ENCODE measurements at regions not wholly inside any gene's neighbourhood (a gene's known extent, or its start where the extent isn't known, plus 50 kb on each side); places are given as distances from the start of the nearest gene placed in this dataset.

DNA sequence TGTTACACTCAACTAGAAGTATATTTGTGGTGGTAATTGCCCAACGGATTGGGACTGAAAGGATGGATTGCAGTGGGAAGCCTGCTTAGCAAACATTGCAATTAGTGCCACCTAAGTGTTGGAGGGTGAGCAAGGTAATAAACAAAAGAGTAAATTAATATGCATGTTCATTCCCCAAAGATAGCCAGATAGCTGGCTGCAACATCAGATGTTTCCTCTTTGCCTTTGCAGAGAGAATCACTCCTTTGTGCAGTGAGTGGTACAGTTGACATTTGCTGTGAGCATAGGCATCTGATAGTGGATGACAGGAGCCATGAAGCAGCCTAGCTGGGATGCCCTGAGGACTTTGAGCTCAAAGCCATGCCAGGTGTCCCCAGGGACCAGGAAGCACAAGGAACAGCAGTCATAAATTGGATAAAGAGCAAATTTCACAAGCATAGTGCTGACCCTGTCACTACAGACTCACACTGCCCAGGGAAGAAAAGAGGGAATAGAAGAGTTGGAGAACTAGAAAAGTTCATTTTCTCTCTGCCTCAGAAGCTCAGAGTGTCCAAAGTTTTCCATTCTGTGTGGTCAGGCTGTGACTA lies 336.1 kb upstream of the SLC30A5 start:
- H3K27ac ChIP-seq (ENCODE audit: low read depth) = no peak overlapping the region
- H3K4me3 ChIP-seq (ENCODE audit: low read depth, low read length) = no peak overlapping the region
- H3K36me3 ChIP-seq (ENCODE audit: insufficient read depth) = no peaks in the 10 kb centered on the region
- no peaks in the 10 kb centered on the region for H3K4me1 ChIP-seq (ENCODE audit: insufficient read depth)
- WGBS = 84% methylated on average over 1 of the region's 1 CpG
- DNase-seq (ENCODE audit: extremely low spot score) = no peak

DNA sequence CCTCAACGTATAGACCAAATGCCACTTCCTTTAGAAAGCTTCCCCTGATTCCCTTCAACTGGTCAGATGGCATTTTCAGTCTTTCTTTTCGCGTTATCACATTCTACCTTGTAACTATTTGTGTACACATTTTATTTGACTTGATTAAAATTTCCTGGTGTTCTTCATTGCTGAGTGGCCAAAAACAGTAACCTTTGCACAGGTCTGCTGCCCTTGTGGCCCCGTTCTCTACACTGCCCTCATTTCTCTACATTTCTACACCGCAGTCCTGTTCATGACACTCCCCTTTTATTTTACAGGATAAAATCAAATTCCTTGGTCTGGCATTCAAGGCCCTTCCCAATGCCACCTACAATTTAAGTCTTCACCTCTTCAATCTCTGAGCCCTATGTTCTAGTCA lies 334.2 kb upstream of the SLC30A5 start:
- Histone ChIP-seq H3K36me3 (ENCODE audit: insufficient read depth) (no peaks in the 10 kb centered on the region), H3K27ac (ENCODE audit: low read depth) (no peak overlapping the region), H3K4me3 (ENCODE audit: low read depth, low read length) (no peak overlapping the region), H3K4me1 (ENCODE audit: insufficient read depth) (no peaks in the 10 kb centered on the region)
- DNase-seq (ENCODE audit: extremely low spot score) = no peak
- WGBS = 88% methylated on average over 5 of the region's 5 CpGs

DNA sequence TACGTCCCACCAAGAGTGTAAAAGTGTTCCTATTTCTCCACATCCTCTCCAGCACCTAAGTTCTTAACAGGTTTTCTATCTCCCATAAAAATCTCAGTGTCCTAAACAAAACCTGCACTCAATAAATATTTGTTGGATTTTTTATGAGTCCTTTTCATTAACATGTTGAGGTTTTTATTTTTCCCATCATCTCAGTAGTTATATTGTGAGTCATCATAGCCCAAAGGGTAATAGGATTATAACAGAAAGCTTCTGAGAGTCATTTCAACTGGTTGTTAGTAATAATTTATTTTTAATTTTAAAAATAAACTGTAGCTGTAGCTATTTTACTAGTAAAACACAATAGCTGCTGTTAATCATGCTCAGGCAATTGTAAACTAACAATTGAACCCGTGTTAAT lies 331.6 kb upstream of the SLC30A5 start:
- Histone ChIP-seq H3K4me3 (ENCODE audit: low read depth, low read length) (no peak overlapping the region), H3K36me3 (ENCODE audit: insufficient read depth) (no peaks in the 10 kb centered on the region), H3K27ac (ENCODE audit: low read depth) (no peak overlapping the region), H3K4me1 (ENCODE audit: insufficient read depth) (peaks cover 1% of the 10 kb centered on the region)
- DNase-seq (ENCODE audit: extremely low spot score) = no peak
- WGBS = 89% methylated on average over 2 of the region's 2 CpGs

DNA sequence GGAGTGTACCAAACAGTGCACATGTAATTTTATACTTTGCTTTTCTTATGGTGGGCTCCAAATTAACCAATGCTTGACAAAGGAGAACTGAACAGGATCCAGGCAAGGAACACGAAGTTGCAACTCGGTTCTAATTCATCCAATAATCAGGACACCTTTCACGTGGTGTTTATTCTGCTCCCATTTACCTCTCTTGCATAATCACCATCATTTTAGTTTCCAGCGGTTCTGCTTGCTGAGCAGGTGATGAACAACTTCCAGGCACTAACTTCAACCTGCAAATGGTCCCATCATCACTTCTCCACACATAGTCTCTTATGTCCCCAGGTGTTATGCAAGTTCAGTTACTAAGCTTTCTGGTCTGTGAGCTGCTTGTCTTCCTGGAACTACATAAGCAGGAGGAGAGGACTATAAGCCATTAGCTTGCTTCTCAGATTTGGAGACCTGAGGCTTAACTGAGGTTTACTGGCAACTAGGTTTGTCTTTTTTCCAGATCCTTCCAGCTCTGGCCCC lies 326.8 kb upstream of the SLC30A5 start:
- Histone ChIP-seq H3K4me1 (ENCODE audit: insufficient read depth) (peaks cover 1% of the 10 kb centered on the region), H3K36me3 (ENCODE audit: insufficient read depth) (no peaks in the 10 kb centered on the region), H3K4me3 (ENCODE audit: low read depth, low read length) (no peak overlapping the region), H3K27ac (ENCODE audit: low read depth) (no peak overlapping the region)
- DNase-seq (ENCODE audit: extremely low spot score) = no peak
- 91% methylated on average over 4 of the region's 4 CpGs for WGBS

DNA sequence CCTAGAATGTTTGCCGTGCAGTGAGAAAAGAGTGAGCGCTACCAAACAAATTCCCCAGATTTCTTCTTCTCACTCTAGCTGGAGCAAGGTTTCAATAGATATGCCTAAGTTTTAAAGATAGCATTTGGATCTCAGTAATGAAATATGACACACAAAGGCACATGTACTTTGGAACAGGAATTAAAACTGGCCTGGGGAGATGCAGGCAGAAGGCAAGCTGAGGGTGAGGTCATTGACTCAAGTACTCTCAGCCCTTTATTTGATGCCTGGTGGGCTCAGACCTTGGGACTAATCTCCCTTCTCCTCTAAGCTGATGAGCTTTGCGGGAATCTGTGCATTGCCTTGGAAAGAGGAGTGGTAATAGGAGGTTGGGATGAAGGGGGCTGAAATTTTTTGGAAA lies 323.3 kb upstream of the SLC30A5 start:
- Histone ChIP-seq H3K4me3 (ENCODE audit: low read depth, low read length) (no peak overlapping the region), H3K36me3 (ENCODE audit: insufficient read depth) (no peaks in the 10 kb centered on the region), H3K27ac (ENCODE audit: low read depth) (no peak overlapping the region), H3K4me1 (ENCODE audit: insufficient read depth) (peaks cover 1% of the 10 kb centered on the region)
- no peak for DNase-seq (ENCODE audit: extremely low spot score)
- WGBS = 80% methylated on average over 3 of the region's 3 CpGs

DNA sequence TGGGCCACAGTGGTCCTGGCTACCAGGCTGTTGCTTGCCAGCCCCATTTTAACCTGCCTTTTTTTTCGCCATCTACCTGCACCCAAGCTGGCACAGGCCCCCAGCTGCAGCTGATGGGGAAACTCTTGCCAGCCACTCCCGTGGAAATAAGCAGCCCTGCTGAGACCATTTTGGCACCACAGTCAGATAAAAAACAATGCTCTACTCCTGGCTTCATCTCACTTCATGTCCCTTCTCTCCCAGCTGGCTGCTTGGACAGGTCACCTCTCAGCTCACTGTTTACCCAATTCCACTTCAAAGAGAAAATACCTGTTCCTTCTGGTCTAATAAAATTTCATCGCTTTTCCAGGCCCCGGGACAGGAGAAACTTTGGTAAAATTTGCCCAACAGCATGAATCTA lies 322.6 kb upstream of the SLC30A5 start:
- H3K27ac ChIP-seq (ENCODE audit: low read depth) = no peak overlapping the region
- no peaks in the 10 kb centered on the region for H3K36me3 ChIP-seq (ENCODE audit: insufficient read depth)
- DNase-seq (ENCODE audit: extremely low spot score) = no peak
- WGBS = 76% methylated on average over 4 of the region's 4 CpGs
- H3K4me1 ChIP-seq (ENCODE audit: insufficient read depth) = no peaks in the 10 kb centered on the region
- no peak overlapping the region for H3K4me3 ChIP-seq (ENCODE audit: low read depth, low read length)

DNA sequence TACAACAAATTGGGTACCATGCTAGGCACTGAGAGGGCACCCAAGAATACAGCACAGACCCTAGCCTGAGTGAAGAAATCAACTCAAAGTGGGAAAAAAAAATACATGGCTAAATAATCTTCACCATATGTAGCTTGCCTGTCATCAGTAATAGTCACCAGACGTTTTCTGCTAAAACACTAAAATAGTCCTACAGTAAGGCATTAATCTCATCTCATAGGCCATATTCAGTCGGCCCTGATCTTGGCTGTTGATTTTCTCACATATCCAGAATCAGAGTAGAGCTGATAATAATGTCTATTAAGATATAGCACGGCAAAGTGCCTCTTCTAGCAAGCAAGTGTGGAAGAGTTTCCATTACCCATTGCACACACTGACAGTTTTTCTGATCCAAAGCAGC lies 322.1 kb upstream of the SLC30A5 start:
- no peak for DNase-seq (ENCODE audit: extremely low spot score)
- 41% methylated on average over 3 of the region's 3 CpGs for WGBS

DNA sequence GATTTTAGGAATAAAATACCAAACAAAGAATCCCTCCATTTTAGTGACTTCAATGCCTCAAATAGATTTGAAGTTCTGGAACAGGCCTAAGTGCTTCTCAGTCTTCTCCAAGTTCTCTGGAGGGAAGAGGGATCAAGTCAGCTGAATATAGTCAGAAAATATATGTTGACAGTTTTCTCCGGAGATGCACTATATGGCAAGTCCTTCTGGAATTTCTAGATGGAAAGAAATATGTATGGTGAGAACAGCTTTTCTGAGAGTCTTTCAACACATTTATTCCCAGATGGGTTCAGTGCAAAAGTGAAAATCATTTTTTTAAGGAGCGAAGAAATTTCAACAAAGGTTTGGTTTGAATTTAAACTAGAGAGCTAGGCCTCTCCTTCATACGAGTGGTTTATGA lies 317.4 kb upstream of the SLC30A5 start:
- no peaks in the 10 kb centered on the region for H3K4me1 ChIP-seq (ENCODE audit: insufficient read depth)
- no peak for DNase-seq (ENCODE audit: extremely low spot score)
- WGBS = 80% methylated on average over 3 of the region's 3 CpGs
- H3K27ac ChIP-seq (ENCODE audit: low read depth) = no peak overlapping the region
- H3K36me3 ChIP-seq (ENCODE audit: insufficient read depth) = no peaks in the 10 kb centered on the region
- H3K4me3 ChIP-seq (ENCODE audit: low read depth, low read length) = no peak overlapping the region

More for the DNA sequence above, 322.1 kb upstream of the SLC30A5 start:
- Histone ChIP-seq H3K4me3 (ENCODE audit: low read depth, low read length) (no peak overlapping the region), H3K36me3 (ENCODE audit: insufficient read depth) (no peaks in the 10 kb centered on the region), H3K27ac (ENCODE audit: low read depth) (no peak overlapping the region), H3K4me1 (ENCODE audit: insufficient read depth) (no peaks in the 10 kb centered on the region)

DNA sequence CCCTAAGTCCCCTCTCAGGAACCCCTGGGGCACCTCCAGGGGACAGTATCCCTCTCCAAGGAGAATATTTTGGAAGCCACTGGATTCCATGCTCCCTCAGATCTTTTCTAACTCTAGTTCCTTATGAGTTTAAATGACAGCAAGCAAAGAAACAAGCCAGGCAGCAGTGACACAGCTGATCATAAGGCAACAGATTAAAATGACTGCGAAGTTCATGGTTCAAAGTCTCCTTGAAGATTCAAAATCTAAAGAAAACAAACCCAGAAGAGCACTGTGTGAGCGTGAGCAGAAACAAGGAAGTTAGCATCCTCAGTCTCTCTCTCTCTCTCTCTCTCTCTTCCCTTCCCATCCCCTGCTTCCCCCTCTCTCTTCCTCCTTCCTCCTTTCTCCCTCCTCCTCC lies 316.7 kb upstream of the SLC30A5 start:
- no peak overlapping the region for H3K4me3 ChIP-seq (ENCODE audit: low read depth, low read length)
- WGBS = 87% methylated on average over 2 of the region's 2 CpGs
- H3K4me1 ChIP-seq (ENCODE audit: insufficient read depth) = no peaks in the 10 kb centered on the region
- DNase-seq (ENCODE audit: extremely low spot score) = no peak
- no peaks in the 10 kb centered on the region for H3K36me3 ChIP-seq (ENCODE audit: insufficient read depth)
- H3K27ac ChIP-seq (ENCODE audit: low read depth) = no peak overlapping the region

DNA sequence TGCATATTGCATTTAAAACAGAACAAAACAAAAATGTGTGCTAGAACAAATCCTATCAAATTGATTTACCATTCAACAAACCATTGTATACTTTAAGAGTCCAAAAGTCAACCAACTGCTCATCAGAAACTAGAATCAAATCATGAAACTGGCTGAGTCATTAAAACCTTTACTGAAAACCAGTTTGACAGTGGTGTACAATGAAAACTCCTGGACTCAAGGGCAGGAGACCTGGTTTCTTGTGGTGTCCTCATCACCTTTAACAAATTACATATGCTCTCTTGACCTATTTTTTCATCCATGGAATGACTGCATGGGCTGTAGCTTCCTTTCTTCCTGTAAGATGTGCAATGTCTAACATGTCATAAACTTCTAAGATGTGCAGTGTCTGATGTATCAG lies 315.3 kb upstream of the SLC30A5 start:
- Histone ChIP-seq H3K27ac (ENCODE audit: low read depth) (no peak overlapping the region), H3K4me1 (ENCODE audit: insufficient read depth) (no peaks in the 10 kb centered on the region), H3K4me3 (ENCODE audit: low read depth, low read length) (no peak overlapping the region), H3K36me3 (ENCODE audit: insufficient read depth) (no peaks in the 10 kb centered on the region)
- no peak for DNase-seq (ENCODE audit: extremely low spot score)

DNA sequence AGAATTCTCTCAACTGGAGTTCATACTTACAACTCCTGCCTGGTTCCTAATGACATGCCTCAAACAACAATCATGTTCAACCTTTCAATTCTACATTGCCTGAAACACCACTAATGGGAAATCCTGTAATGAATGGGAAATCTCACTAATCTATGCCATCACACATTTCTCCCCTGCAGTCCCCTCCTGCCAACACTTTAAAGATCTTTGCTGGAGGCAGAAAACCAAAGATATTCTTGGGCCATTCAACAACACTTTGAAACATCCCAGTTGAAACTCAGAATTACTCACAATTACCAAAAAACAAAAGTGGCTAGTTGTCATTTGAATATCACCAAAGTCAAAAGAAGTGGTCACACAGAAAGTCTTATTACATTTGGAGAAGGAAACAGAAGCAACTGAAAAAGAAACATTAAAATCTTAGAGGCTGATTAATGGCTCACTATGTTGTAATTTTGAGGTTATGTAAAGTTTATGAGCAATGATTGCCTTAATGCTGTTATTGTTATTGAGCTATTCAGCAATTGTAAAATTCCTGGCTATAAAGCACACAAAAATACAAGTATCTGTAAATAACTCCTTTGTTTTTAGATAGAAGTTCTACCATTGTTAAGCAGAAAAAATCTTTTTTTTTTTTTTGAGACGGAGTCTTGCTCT lies 313.4 kb upstream of the SLC30A5 start:
- Histone ChIP-seq H3K36me3 (ENCODE audit: insufficient read depth) (no peaks in the 10 kb centered on the region), H3K27ac (ENCODE audit: low read depth) (no peak overlapping the region), H3K4me3 (ENCODE audit: low read depth, low read length) (no peak overlapping the region), H3K4me1 (ENCODE audit: insufficient read depth) (no peaks in the 10 kb centered on the region)
- WGBS = 87% methylated on average over 1 of the region's 1 CpG
- no peak for DNase-seq (ENCODE audit: extremely low spot score)

DNA sequence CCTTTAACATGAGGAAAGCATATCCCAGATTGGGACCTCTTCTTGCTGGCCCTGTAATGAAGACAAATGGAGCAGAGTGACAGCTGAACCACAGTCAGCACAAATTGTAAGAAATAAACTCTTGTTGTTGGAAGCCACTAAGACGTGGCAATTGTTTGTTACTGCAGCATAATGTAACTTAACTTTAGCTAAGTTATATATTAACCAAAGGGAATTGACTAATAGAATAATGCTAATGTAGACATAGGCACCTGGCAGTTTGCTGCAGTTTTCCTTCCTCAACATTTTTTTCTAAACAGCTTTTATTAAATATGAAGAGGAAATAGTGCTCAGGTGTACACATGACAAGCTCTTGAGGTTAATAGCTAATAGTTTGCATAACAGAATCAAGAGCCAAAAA lies 300.7 kb upstream of the SLC30A5 start:
- no peak for DNase-seq (ENCODE audit: extremely low spot score)
- no peaks in the 10 kb centered on the region for H3K4me1 ChIP-seq (ENCODE audit: insufficient read depth)
- no peak overlapping the region for H3K27ac ChIP-seq (ENCODE audit: low read depth)
- 88% methylated on average over 1 of the region's 1 CpG for WGBS
- no peak overlapping the region for H3K4me3 ChIP-seq (ENCODE audit: low read depth, low read length)
- no peaks in the 10 kb centered on the region for H3K36me3 ChIP-seq (ENCODE audit: insufficient read depth)

DNA sequence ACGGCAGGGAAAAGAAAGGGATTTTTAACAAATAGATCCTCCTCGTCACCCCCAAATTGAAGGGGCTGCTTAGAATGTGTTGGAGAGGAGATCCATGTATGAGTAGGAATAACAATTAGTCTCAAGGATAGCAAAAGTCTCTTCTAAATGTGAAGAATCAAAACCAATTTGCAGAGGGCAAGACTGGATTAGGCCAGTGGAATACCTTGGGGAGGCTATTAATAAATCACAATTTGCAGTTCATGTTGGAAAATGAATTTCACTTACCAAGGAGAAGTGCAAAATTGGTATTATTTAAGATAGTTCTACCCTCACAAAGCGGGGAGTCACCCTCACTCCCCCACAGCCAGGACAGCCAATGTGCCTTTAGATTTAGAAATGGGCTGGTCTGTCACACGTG lies 299.8 kb upstream of the SLC30A5 start:
- Histone ChIP-seq H3K27ac (ENCODE audit: low read depth) (no peak overlapping the region), H3K36me3 (ENCODE audit: insufficient read depth) (no peaks in the 10 kb centered on the region)
- no peak for DNase-seq (ENCODE audit: extremely low spot score)

DNA sequence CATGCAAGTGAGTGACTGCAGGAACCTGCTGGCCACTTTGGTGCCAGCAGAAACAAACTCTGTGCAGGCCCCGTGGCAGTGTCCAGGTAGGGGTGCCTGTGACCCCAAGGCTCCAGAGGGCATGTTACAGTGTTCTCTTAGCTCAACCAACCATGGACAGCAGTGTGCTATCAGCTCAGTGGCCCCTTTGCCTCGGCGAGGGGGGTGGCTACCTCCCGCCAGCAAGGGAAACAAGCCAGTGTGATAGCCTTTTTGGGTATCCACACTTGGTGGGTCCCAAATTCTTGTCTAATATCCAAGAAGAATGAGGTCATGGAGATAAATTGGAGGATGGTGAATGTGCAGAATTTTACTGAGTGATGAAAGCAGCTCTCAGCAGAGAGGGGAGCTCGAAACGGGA lies 298.6 kb upstream of the SLC30A5 start:
- no peaks in the 10 kb centered on the region for H3K4me1 ChIP-seq (ENCODE audit: insufficient read depth)
- H3K4me3 ChIP-seq (ENCODE audit: low read depth, low read length) = no peak overlapping the region
- no peaks in the 10 kb centered on the region for H3K36me3 ChIP-seq (ENCODE audit: insufficient read depth)
- WGBS = 61% methylated on average over 6 of the region's 6 CpGs
- no peak for DNase-seq (ENCODE audit: extremely low spot score)
- no peak overlapping the region for H3K27ac ChIP-seq (ENCODE audit: low read depth)

More for the DNA sequence above, 299.8 kb upstream of the SLC30A5 start:
- Histone ChIP-seq H3K4me3 (ENCODE audit: low read depth, low read length) (no peak overlapping the region), H3K4me1 (ENCODE audit: insufficient read depth) (no peaks in the 10 kb centered on the region)
- WGBS = 76% methylated on average over 4 of the region's 4 CpGs

All from urinary bladder (tissue), 3 donors.